Gastroesophageal sphincter (tissue), 4 donors: ENCODE measurements at regions not wholly inside any gene's neighbourhood (a gene's known extent, or its start where the extent isn't known, plus 50 kb on each side); places are given as distances from the start of the nearest gene placed in this dataset.

Experiments used
- ATAC-seq: fragments of 150-250 bp; one replicate; pipeline ENCODE4 v1.9.1; 2016; ENCODE audit warnings: mild to moderate bottlenecking, moderate library complexity
- H3K27ac ChIP-seq, 4 donors: fragments of 200-600 bp; sonication (generic) in 3 of 4; 1 replicate in 3 of 4; 2 replicates in 1 of 4; pipeline ENCODE4 v1.5.1; 2016 to 2019
- H3K27me3 ChIP-seq: fragments of 200-600 bp; sonication (generic); one replicate; pipeline ENCODE4 v1.5.1; 2019
- H3K36me3 ChIP-seq, 2 donors: fragments of 200-600 bp; sonication (generic); one replicate each; pipeline ENCODE4 v1.5.1; 2019; ENCODE audit warnings: control low read depth in 1 of 2
- H3K4me1 ChIP-seq, 3 donors: fragments of 200-600 bp; sonication (generic); 1 replicate in 2 of 3; 2 replicates in 1 of 3; pipeline ENCODE4 v1.5.1; 2016 to 2019; ENCODE audit warnings: control low read depth in 2 of 3
- H3K4me3 ChIP-seq, 2 donors: fragments of 200-600 bp; sonication (generic); one replicate each; pipeline ENCODE4 v1.5.1; 2019; ENCODE audit warnings: mild to moderate bottlenecking in 1 of 2, moderate library complexity in 1 of 2
- H3K9me3 ChIP-seq, 3 donors: fragments of 200-600 bp; sonication (generic); one replicate each; pipeline ENCODE4 v1.5.1; 2017 to 2019; ENCODE audit warnings: control low read depth in 2 of 3
- CTCF ChIP-seq, 4 experiments: fragments of 200-600 bp in 2 of 4; fragments of 450-650 bp in 2 of 4; sonication (generic) in 1 of 4; IDR thresholded peaks; one replicate each; pipeline ENCODE4 v1.5.1; 2017 to 2019; ENCODE audit warnings: antibody characterized with exemption in 4 of 4, mild to moderate bottlenecking in 2 of 4, moderate library complexity in 2 of 4
- EP300 ChIP-seq: sonication (generic); formaldehyde crosslinking; IDR thresholded peaks from one replicate; pipeline ENCODE4 v1.6.1; 2017; ENCODE audit warnings: antibody characterized with exemption, mild to moderate bottlenecking
- POLR2A ChIP-seq, 2 donors: fragments of 450-650 bp; IDR thresholded peaks; one replicate each; pipeline ENCODE4 v1.6.1; 2017; ENCODE audit warnings: antibody characterized with exemption in 2 of 2, mild to moderate bottlenecking in 2 of 2, moderate library complexity in 1 of 2
- POLR2AphosphoS5 ChIP-seq: sonication (generic); formaldehyde crosslinking; IDR thresholded peaks from one replicate; pipeline ENCODE4 v1.6.1; 2017; ENCODE audit warnings: antibody characterized with exemption
- WGBS, 2 donors: methylation state at CpG; one replicate each; pipeline ENCODE4 v1.1.5; 2018; ENCODE audit warnings: low coverage in 1 of 2; 5-methylcytosine and 5-hydroxymethylcytosine counted together

GRCh38 chr7:113383638-113384037, 265.3 kb upstream of the SMIM30 start:
- ATAC-seq = no peak
- no peaks in the 10 kb centered on the region for H3K4me1 ChIP-seq
- 81 to 87% methylated on average over 3 of the region's 3 CpGs for WGBS, 2 donors
- no peaks in the 10 kb centered on the region for H3K27me3 ChIP-seq
- H3K36me3 ChIP-seq = no peaks in the 10 kb centered on the region
- H3K4me3 ChIP-seq = no peak overlapping the region
- H3K27ac ChIP-seq = no peak overlapping the region
- TF ChIP-seq CTCF (IDR thresholded peaks at IDR 0.05) (no peak), POLR2A (IDR thresholded peaks at IDR 0.05) (no peak), POLR2AphosphoS5 (no peak), EP300 (no peak)
- no peaks in the 10 kb centered on the region for H3K9me3 ChIP-seq

- Histone ChIP-seq H3K4me3 (no peak overlapping the region), H3K9me3 (no peaks in the 10 kb centered on the region), H3K4me1 (no peaks in the 10 kb centered on the region), H3K36me3 (no peaks in the 10 kb centered on the region), H3K27me3 (no peaks in the 10 kb centered on the region), H3K27ac (no peak overlapping the region)
- WGBS, 2 donors = 77 to 89% methylated on average over 3 of the region's 3 CpGs
- no peak for TF ChIP-seq CTCF (IDR thresholded peaks at IDR 0.05)
- TF ChIP-seq POLR2A (IDR thresholded peaks at IDR 0.05) = no peak
- TF ChIP-seq EP300 = no peak
- no peak for TF ChIP-seq POLR2AphosphoS5
- ATAC-seq = no peak
These were observed 261.4 kb upstream of the SMIM30 start for GRCh38 chr7:113379746-113380145.

GRCh38 chr7:113374955-113375354, 256.6 kb upstream of the SMIM30 start:
- TF ChIP-seq POLR2AphosphoS5 = no peak
- TF ChIP-seq EP300 = no peak
- TF ChIP-seq CTCF (IDR thresholded peaks at IDR 0.05) = no peak
- no peak for TF ChIP-seq POLR2A (IDR thresholded peaks at IDR 0.05)
- ATAC-seq = no peak

GRCh38 chr7:113373863-113374262, 255.5 kb upstream of the SMIM30 start:
- no peaks in the 10 kb centered on the region for H3K4me1 ChIP-seq
- H3K27me3 ChIP-seq = no peaks in the 10 kb centered on the region
- H3K9me3 ChIP-seq = no peaks in the 10 kb centered on the region
- H3K27ac ChIP-seq = no peak overlapping the region
- H3K4me3 ChIP-seq = no peak overlapping the region
- TF ChIP-seq POLR2A (IDR thresholded peaks at IDR 0.05) = no peak
- no peak for TF ChIP-seq CTCF (IDR thresholded peaks at IDR 0.05)
- no peak for TF ChIP-seq POLR2AphosphoS5
- no peak for TF ChIP-seq EP300
- no peak for ATAC-seq
- 60 to 65% methylated on average over 2 of the region's 2 CpGs for WGBS, 2 donors
- H3K36me3 ChIP-seq = no peaks in the 10 kb centered on the region

More at GRCh38 chr7:113374955-113375354, 256.6 kb upstream of the SMIM30 start:
- WGBS, 2 donors = 78 to 81% methylated on average over 2 of the region's 2 CpGs
- H3K36me3 ChIP-seq = no peaks in the 10 kb centered on the region
- no peaks in the 10 kb centered on the region for H3K4me1 ChIP-seq
- H3K27me3 ChIP-seq = no peaks in the 10 kb centered on the region
- no peak overlapping the region for H3K4me3 ChIP-seq
- no peaks in the 10 kb centered on the region for H3K9me3 ChIP-seq
- H3K27ac ChIP-seq = no peak overlapping the region

- H3K4me3 ChIP-seq = no peak overlapping the region
- no peak for ATAC-seq
These were observed 253.2 kb upstream of the SMIM30 start for GRCh38 chr7:113371416-113372043.

More at GRCh38 chr7:113371416-113372043, 253.2 kb upstream of the SMIM30 start:
- Histone ChIP-seq H3K27me3 (no peaks in the 10 kb centered on the region), H3K4me1 (no peaks in the 10 kb centered on the region), H3K36me3 (no peaks in the 10 kb centered on the region), H3K27ac (no peak overlapping the region), H3K9me3 (no peaks in the 10 kb centered on the region)
- TF ChIP-seq POLR2AphosphoS5 (no peak), EP300 (no peak), CTCF (IDR thresholded peaks at IDR 0.05) (no peak)
- 47 to 78% methylated on average over 2 to 4 of the region's 4 CpGs for WGBS, 2 donors
